H9 (cell line): ENCODE measurements at regions not wholly inside any gene's neighbourhood (a gene's known extent, or its start where the extent isn't known, plus 50 kb on each side); places are given as distances from the start of the nearest gene placed in this dataset.

Experiments
- DNase-seq: peaks from one replicate; pipeline ENCODE4 v3.0.0-alpha.2; 2017
- H2AFZ ChIP-seq: one replicate; pipeline ENCODE4 v1.6.1; 2013; ENCODE audit warnings: mild to moderate bottlenecking, low read length, control low read depth, moderate library complexity
- H2AK5ac ChIP-seq: 2 replicates; pipeline ENCODE4 v1.6.1; 2013; ENCODE audit warnings: low read length, control low read depth, mixed read lengths; ENCODE audit not compliant: insufficient read length
- H2BK120ac ChIP-seq: one replicate; pipeline ENCODE4 v1.6.1; 2013; ENCODE audit warnings: low read depth, mild to moderate bottlenecking, low read length, control low read depth, inconsistent platforms; ENCODE audit not compliant: poor library complexity, severe bottlenecking
- H2BK12ac ChIP-seq: 2 replicates; pipeline ENCODE4 v1.6.1; 2013; ENCODE audit warnings: low read length, control low read depth, mixed read lengths, low read depth; ENCODE audit not compliant: insufficient read length
- H2BK15ac ChIP-seq: 2 replicates; pipeline ENCODE4 v1.6.1; 2013; ENCODE audit warnings: low read depth, low read length, control low read depth
- H2BK20ac ChIP-seq: one replicate; pipeline ENCODE4 v1.6.1; 2013; ENCODE audit warnings: low read depth, mild to moderate bottlenecking, low read length, control low read depth, inconsistent platforms; ENCODE audit not compliant: poor library complexity, severe bottlenecking
- H2BK5ac ChIP-seq: 2 replicates; pipeline ENCODE4 v1.6.1; 2013; ENCODE audit warnings: low read length, control low read depth, mixed read lengths; ENCODE audit not compliant: insufficient read length
- H3K14ac ChIP-seq: 2 replicates; pipeline ENCODE4 v1.6.1; 2013; ENCODE audit warnings: low read length, control low read depth; ENCODE audit not compliant: insufficient read depth
- H3K18ac ChIP-seq: 2 replicates; pipeline ENCODE4 v1.6.1; 2013; ENCODE audit warnings: low read depth, mild to moderate bottlenecking, mixed read lengths, low read length, control low read depth; ENCODE audit not compliant: insufficient read length
- H3K23ac ChIP-seq: 2 replicates; pipeline ENCODE4 v1.6.1; 2013; ENCODE audit warnings: low read length, control low read depth, mixed read lengths, low read depth; ENCODE audit not compliant: insufficient read length
- H3K23me2 ChIP-seq: 2 replicates; pipeline ENCODE4 v1.6.1; 2013; ENCODE audit warnings: low read depth, mild to moderate bottlenecking, mixed read lengths, low read length, control low read depth; ENCODE audit not compliant: insufficient read length, poor library complexity, severe bottlenecking
- H3K27ac ChIP-seq: 2 replicates; pipeline ENCODE4 v1.5.1; 2013; ENCODE audit warnings: low read length, control low read depth, mixed read lengths, low read depth; ENCODE audit not compliant: insufficient read length
- H3K27me3 ChIP-seq: 2 replicates; pipeline ENCODE4 v1.6.1; 2013; ENCODE audit warnings: low read length, control low read depth, inconsistent platforms; ENCODE audit not compliant: insufficient read depth
- H3K4ac ChIP-seq: 2 replicates; pipeline ENCODE4 v1.6.1; 2013; ENCODE audit warnings: low read depth, mild to moderate bottlenecking, control low read depth, inconsistent platforms, low read length, moderate library complexity
- H3K4me1 ChIP-seq: 2 replicates; pipeline ENCODE4 v1.6.1; 2013; ENCODE audit warnings: low read length, control low read depth, inconsistent platforms; ENCODE audit not compliant: insufficient read depth
- H3K4me2 ChIP-seq: 2 replicates; pipeline ENCODE4 v1.6.1; 2013; ENCODE audit warnings: low read length, control low read depth, mixed read lengths; ENCODE audit not compliant: insufficient read length, insufficient read depth
- H3K56ac ChIP-seq: 2 replicates; pipeline ENCODE4 v1.6.1; 2013; ENCODE audit warnings: low read depth, mild to moderate bottlenecking, mixed read lengths, low read length, control low read depth; ENCODE audit not compliant: insufficient read length
- H3K79me1 ChIP-seq: 2 replicates; pipeline ENCODE4 v1.6.1; 2013; ENCODE audit warnings: low read depth, mild to moderate bottlenecking, moderate library complexity, low read length, control low read depth, inconsistent platforms; ENCODE audit not compliant: insufficient read depth, poor library complexity, severe bottlenecking
- H3K79me2 ChIP-seq: 2 replicates; pipeline ENCODE4 v1.6.1; 2013; ENCODE audit warnings: low read length, control low read depth, inconsistent platforms; ENCODE audit not compliant: insufficient read depth
- H3K9ac ChIP-seq: 2 replicates; pipeline ENCODE4 v1.6.1; 2013; ENCODE audit warnings: low read length, control low read depth, mixed read lengths; ENCODE audit not compliant: insufficient read length; ENCODE audit errors: extremely low read depth
- H3K9me3 ChIP-seq: one replicate; pipeline ENCODE4 v1.6.1; 2013; ENCODE audit warnings: low read depth, low read length, inconsistent platforms; ENCODE audit not compliant: control insufficient read depth
- H3T11ph ChIP-seq: one replicate; pipeline ENCODE4 v1.6.1; 2013; ENCODE audit warnings: mild to moderate bottlenecking, low read length, control low read depth, inconsistent platforms
- H4K20me1 ChIP-seq: one replicate; pipeline ENCODE4 v1.6.1; 2013; ENCODE audit not compliant: control insufficient read depth, insufficient read length, insufficient read depth
- H4K5ac ChIP-seq: 2 replicates; pipeline ENCODE4 v1.6.1; 2013; ENCODE audit warnings: low read depth, mild to moderate bottlenecking, mixed read lengths, low read length, control low read depth; ENCODE audit not compliant: insufficient read length
- H4K8ac ChIP-seq: replicated peaks from 2 replicates; pipeline ENCODE4 v1.6.1; 2013; ENCODE audit warnings: low read length, control low read depth, mixed read lengths, low read depth; ENCODE audit not compliant: insufficient read length
- H4K91ac ChIP-seq: 2 replicates; pipeline ENCODE4 v1.6.1; 2013; ENCODE audit warnings: low read depth, mild to moderate bottlenecking, moderate library complexity, mixed read lengths, low read length, control low read depth; ENCODE audit not compliant: insufficient read length
- H3K27ac Mint-ChIP-seq, 3 experiments: 2 replicates in 2 of 3; 3 replicates in 1 of 3; pipeline ENCODE4 v1.8.0; 2020 to 2021; ENCODE audit warnings: mixed read lengths in 3 of 3, mild to moderate bottlenecking in 1 of 3, moderate library complexity in 1 of 3
- H3K27me3 Mint-ChIP-seq: 2 replicates; pipeline ENCODE4 v1.8.0; 2021; ENCODE audit warnings: low read depth, mild to moderate bottlenecking, moderate library complexity, mixed read lengths
- H3K36me3 Mint-ChIP-seq, 3 experiments: 2 replicates in 2 of 3; 3 replicates in 1 of 3; pipeline ENCODE4 v1.8.0; 2020 to 2021; ENCODE audit warnings: low read depth in 3 of 3, mixed read lengths in 3 of 3; ENCODE audit not compliant: insufficient read depth in 1 of 3
- H3K4me1 Mint-ChIP-seq, 2 experiments: 2 replicates each; pipeline ENCODE4 v1.8.0; 2020; ENCODE audit warnings: mixed read lengths in 2 of 2
- H3K4me3 Mint-ChIP-seq, 2 experiments: 2 replicates in 1 of 2; 3 replicates in 1 of 2; pipeline ENCODE4 v1.8.0; 2020 to 2021; ENCODE audit warnings: mild to moderate bottlenecking in 2 of 2, mixed read lengths in 2 of 2, moderate library complexity in 1 of 2
- H3K9me3 Mint-ChIP-seq, 2 experiments: 2 replicates in 1 of 2; 3 replicates in 1 of 2; pipeline ENCODE4 v1.8.0; 2020; ENCODE audit warnings: mild to moderate bottlenecking in 2 of 2, mixed read lengths in 2 of 2, moderate library complexity in 1 of 2
- WGBS: extraction: QIAGEN DNeasy Blood & Tissue Kit; methylation state at CpG from one replicate; pipeline ENCODE4 v1.1.7; 2013; ENCODE audit warnings: missing lambda C conversion rate, low lambda C conversion rate, mixed read lengths; ENCODE audit not compliant: insufficient read length; ENCODE audit errors: extremely low coverage; 5-methylcytosine and 5-hydroxymethylcytosine counted together
- TF ChIP-seq, protein P1 (sequence below): fragments of 200-600 bp; sonication (generic); conservative IDR thresholded peaks from 3 replicates; pipeline ENCODE4 v1.8.0; 2021; ENCODE audit warnings: antibody characterized with exemption, mild to moderate bottlenecking

DNA sequence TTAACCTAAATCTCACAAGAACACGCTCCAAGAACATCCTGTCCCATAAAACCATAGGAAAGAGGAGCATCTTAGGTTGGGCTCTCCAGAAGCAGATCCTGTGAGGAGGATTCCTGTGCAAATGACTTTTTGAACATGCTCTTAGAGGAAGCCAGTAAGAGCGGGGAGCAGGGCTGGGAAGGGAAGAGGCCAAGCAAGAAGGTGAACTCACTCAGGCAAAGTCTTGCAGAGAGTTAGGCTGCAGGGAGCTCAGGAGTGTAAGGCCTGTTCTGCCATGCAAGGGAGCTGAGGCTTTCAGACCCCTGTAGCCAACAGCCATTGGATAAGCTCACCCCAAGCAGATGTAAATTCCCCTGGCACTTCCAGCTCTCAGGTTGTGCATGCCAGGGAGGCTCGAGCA is 63.6 kb upstream of the LY86 start:
- no peak overlapping the region for H2BK15ac ChIP-seq
- peaks cover 6 to 16% of the 10 kb centered on the region in 2 experiments; a peak in 4 of 5 replicates for H3K9me3 Mint-ChIP-seq
- no peaks in the 10 kb centered on the region for H3K23me2 ChIP-seq
- H3K4me1 Mint-ChIP-seq: peaks cover 6 to 20% of the 10 kb centered on the region in 2 experiments
- H3K36me3 Mint-ChIP-seq: peaks cover 0 to 8% (median 0%) of the 10 kb centered on the region in 3 experiments; a peak in 2 of 7 replicates
- no peak overlapping the region for H3K4ac ChIP-seq
- no peak overlapping the region for H3K23ac ChIP-seq
- H3T11ph ChIP-seq: no peak overlapping the region
- no peak overlapping the region for H2BK12ac ChIP-seq
- no peaks in the 10 kb centered on the region for H3K27me3 ChIP-seq
- H3K27ac ChIP-seq: no peak overlapping the region
- no peaks in the 10 kb centered on the region for H3K79me1 ChIP-seq
- WGBS: no CpG with 5 or more reads among the region's 3 CpGs
- H3K9ac ChIP-seq: no peak overlapping the region
- H3K56ac ChIP-seq: no peak overlapping the region
- no peak overlapping the region for H3K14ac ChIP-seq
- no peak overlapping the region for H4K8ac ChIP-seq
- H3K9me3 ChIP-seq: no peaks in the 10 kb centered on the region
- no peak overlapping the region for H2BK20ac ChIP-seq
- H4K20me1 ChIP-seq: no peaks in the 10 kb centered on the region
- H3K4me2 ChIP-seq: no peak overlapping the region
- no peak overlapping the region for H2AK5ac ChIP-seq
- H3K27ac Mint-ChIP-seq: no peak overlapping the region
- no peak overlapping the region for H3K4me3 Mint-ChIP-seq
- H3K27me3 Mint-ChIP-seq: peaks cover 1% of the 10 kb centered on the region; the same call in 1 of the 2 replicates
- no peak overlapping the region for H4K91ac ChIP-seq
- no peak overlapping the region for H3K18ac ChIP-seq
- no peak for DNase-seq
- peaks cover 2% of the 10 kb centered on the region; the same call in 1 of the 2 replicates for H3K4me1 ChIP-seq
- no peak overlapping the region for H2AFZ ChIP-seq
- no peak overlapping the region for H2BK5ac ChIP-seq
- H2BK120ac ChIP-seq: no peak overlapping the region
- TF ChIP-seq, protein P1, sequence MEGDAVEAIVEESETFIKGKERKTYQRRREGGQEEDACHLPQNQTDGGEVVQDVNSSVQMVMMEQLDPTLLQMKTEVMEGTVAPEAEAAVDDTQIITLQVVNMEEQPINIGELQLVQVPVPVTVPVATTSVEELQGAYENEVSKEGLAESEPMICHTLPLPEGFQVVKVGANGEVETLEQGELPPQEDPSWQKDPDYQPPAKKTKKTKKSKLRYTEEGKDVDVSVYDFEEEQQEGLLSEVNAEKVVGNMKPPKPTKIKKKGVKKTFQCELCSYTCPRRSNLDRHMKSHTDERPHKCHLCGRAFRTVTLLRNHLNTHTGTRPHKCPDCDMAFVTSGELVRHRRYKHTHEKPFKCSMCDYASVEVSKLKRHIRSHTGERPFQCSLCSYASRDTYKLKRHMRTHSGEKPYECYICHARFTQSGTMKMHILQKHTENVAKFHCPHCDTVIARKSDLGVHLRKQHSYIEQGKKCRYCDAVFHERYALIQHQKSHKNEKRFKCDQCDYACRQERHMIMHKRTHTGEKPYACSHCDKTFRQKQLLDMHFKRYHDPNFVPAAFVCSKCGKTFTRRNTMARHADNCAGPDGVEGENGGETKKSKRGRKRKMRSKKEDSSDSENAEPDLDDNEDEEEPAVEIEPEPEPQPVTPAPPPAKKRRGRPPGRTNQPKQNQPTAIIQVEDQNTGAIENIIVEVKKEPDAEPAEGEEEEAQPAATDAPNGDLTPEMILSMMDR: no peak
- no peak overlapping the region for H4K5ac ChIP-seq
- H3K79me2 ChIP-seq: no peaks in the 10 kb centered on the region
